ENCODE measurements at regions not wholly inside any gene's neighbourhood (a gene's known extent, or its start where the extent isn't known, plus 50 kb on each side); places are given as distances from the start of the nearest gene placed in this dataset.

- Histone ChIP-seq H2AFZ (ENCODE audit: low read length) (no peak overlapping the region), H3K36me3 (replicated peaks; ENCODE audit: insufficient read depth, low read length) (no peaks in the 10 kb centered on the region), H3K27me3 (replicated peaks; ENCODE audit: insufficient read depth, low read length) (no peaks in the 10 kb centered on the region), H3K79me2 (ENCODE audit: low read length) (no peaks in the 10 kb centered on the region), H3K4me1 (ENCODE audit: low read length) (no peaks in the 10 kb centered on the region), H3K9me2 (replicated peaks; ENCODE audit: insufficient read depth, low read length) (no peaks in the 10 kb centered on the region), H3F3A (ENCODE audit: insufficient read depth, low read length) (no peaks in the 10 kb centered on the region), H3K27ac (ENCODE audit: low read length) (no peak overlapping the region), H3K9me3 (replicated peaks; ENCODE audit: insufficient read depth, low read length) (no peaks in the 10 kb centered on the region), H4K20me1 (ENCODE audit: insufficient read depth, low read length) (no peaks in the 10 kb centered on the region), H3K4me3 (ENCODE audit: low read length) (no peak overlapping the region), H3K9ac (ENCODE audit: low read length) (no peak overlapping the region), H3K4me2 (ENCODE audit: low read depth, low read length) (no peak overlapping the region)
- DNase-seq: no peak
- TF ChIP-seq CTCF (IDR thresholded peaks at IDR 0.05; ENCODE audit: low read length) (no peak), EZH2 (optimal IDR thresholded peaks at IDR 0.05; ENCODE audit: low read depth, low read length) (no peak)
Measured at GRCh38 chr7:115125312-115125711, 203.4 kb downstream of the MDFIC start.

GRCh38 chr7:115124409-115124939 is 202.6 kb downstream of the MDFIC start:
- DNase-seq: no peak
- H3K27ac ChIP-seq (ENCODE audit: low read length): no peak overlapping the region
- no peak overlapping the region for H3K4me3 ChIP-seq (ENCODE audit: low read length)
- TF ChIP-seq EZH2phosphoT487 (IDR thresholded peaks at IDR 0.05; ENCODE audit: low read length) (no peak), CTCF (IDR thresholded peaks at IDR 0.05; ENCODE audit: low read length) (no peak), EZH2 (optimal IDR thresholded peaks at IDR 0.05; ENCODE audit: low read depth, low read length) (no peak)
- no peaks in the 10 kb centered on the region for H3F3A ChIP-seq (ENCODE audit: insufficient read depth, low read length)
- H3K9ac ChIP-seq (ENCODE audit: low read length): no peak overlapping the region
- no peak overlapping the region for H2AFZ ChIP-seq (ENCODE audit: low read length)
- no peaks in the 10 kb centered on the region for H3K9me2 ChIP-seq (replicated peaks; ENCODE audit: insufficient read depth, low read length)
- no peaks in the 10 kb centered on the region for H3K36me3 ChIP-seq (replicated peaks; ENCODE audit: insufficient read depth, low read length)
- no peak overlapping the region for H3K4me2 ChIP-seq (ENCODE audit: low read depth, low read length)
- no peaks in the 10 kb centered on the region for H3K79me2 ChIP-seq (ENCODE audit: low read length)
- H4K20me1 ChIP-seq (ENCODE audit: insufficient read depth, low read length): no peaks in the 10 kb centered on the region
- H3K4me1 ChIP-seq (ENCODE audit: low read length): no peaks in the 10 kb centered on the region
- H3K9me3 ChIP-seq (replicated peaks; ENCODE audit: insufficient read depth, low read length): no peaks in the 10 kb centered on the region
- H3K27me3 ChIP-seq (replicated peaks; ENCODE audit: insufficient read depth, low read length): no peaks in the 10 kb centered on the region

GRCh38 chr7:115123441-115123840 is 201.5 kb downstream of the MDFIC start:
- Histone ChIP-seq H4K20me1 (ENCODE audit: insufficient read depth, low read length) (no peaks in the 10 kb centered on the region), H3K36me3 (replicated peaks; ENCODE audit: insufficient read depth, low read length) (no peaks in the 10 kb centered on the region), H3K79me2 (ENCODE audit: low read length) (no peaks in the 10 kb centered on the region), H3K27ac (ENCODE audit: low read length) (no peak overlapping the region), H3K4me2 (ENCODE audit: low read depth, low read length) (no peak overlapping the region), H3K9ac (ENCODE audit: low read length) (no peak overlapping the region), H3K27me3 (replicated peaks; ENCODE audit: insufficient read depth, low read length) (no peaks in the 10 kb centered on the region), H3K4me1 (ENCODE audit: low read length) (no peaks in the 10 kb centered on the region), H3F3A (ENCODE audit: insufficient read depth, low read length) (no peaks in the 10 kb centered on the region), H3K9me3 (replicated peaks; ENCODE audit: insufficient read depth, low read length) (no peaks in the 10 kb centered on the region), H2AFZ (ENCODE audit: low read length) (no peak overlapping the region), H3K4me3 (ENCODE audit: low read length) (no peak overlapping the region), H3K9me2 (replicated peaks; ENCODE audit: insufficient read depth, low read length) (no peaks in the 10 kb centered on the region)
- no peak for DNase-seq
- TF ChIP-seq EZH2 (optimal IDR thresholded peaks at IDR 0.05; ENCODE audit: low read depth, low read length) (no peak), EZH2phosphoT487 (IDR thresholded peaks at IDR 0.05; ENCODE audit: low read length) (no peak), CTCF (IDR thresholded peaks at IDR 0.05; ENCODE audit: low read length) (no peak)
